ENCODE measurements at regions not wholly inside any gene's neighbourhood (a gene's known extent, or its start where the extent isn't known, plus 50 kb on each side); places are given as distances from the start of the nearest gene placed in this dataset.

GRCh38 chr10:55793024-55793423, 568.0 kb downstream of the ZWINT start:
- no peak for TF ChIP-seq EZH2 (IDR thresholded peaks at IDR 0.05; ENCODE audit: low read depth, low read length, severe bottlenecking)
- TF ChIP-seq, protein P1, sequence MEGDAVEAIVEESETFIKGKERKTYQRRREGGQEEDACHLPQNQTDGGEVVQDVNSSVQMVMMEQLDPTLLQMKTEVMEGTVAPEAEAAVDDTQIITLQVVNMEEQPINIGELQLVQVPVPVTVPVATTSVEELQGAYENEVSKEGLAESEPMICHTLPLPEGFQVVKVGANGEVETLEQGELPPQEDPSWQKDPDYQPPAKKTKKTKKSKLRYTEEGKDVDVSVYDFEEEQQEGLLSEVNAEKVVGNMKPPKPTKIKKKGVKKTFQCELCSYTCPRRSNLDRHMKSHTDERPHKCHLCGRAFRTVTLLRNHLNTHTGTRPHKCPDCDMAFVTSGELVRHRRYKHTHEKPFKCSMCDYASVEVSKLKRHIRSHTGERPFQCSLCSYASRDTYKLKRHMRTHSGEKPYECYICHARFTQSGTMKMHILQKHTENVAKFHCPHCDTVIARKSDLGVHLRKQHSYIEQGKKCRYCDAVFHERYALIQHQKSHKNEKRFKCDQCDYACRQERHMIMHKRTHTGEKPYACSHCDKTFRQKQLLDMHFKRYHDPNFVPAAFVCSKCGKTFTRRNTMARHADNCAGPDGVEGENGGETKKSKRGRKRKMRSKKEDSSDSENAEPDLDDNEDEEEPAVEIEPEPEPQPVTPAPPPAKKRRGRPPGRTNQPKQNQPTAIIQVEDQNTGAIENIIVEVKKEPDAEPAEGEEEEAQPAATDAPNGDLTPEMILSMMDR (IDR thresholded peaks at IDR 0.05; ENCODE audit: control extremely low read depth in 1 of 3, insufficient read depth in 1 of 3, low read depth in 1 of 3, low read length in 3 of 3), result no peak
- TF ChIP-seq CEBPB (IDR thresholded peaks at IDR 0.05; ENCODE audit: low read depth, low read length), result no peak

Data from H1 (cell line).